A172 (cell line): ENCODE measurements at regions not wholly inside any gene's neighbourhood (a gene's known extent, or its start where the extent isn't known, plus 50 kb on each side); places are given as distances from the start of the nearest gene placed in this dataset.
"Not testable (repeated sequence)": the region's sequence is repeated elsewhere in the genome, so short reads cannot be mapped to it uniquely, and the experiment has no call there.

ENCODE experiments used
- DNase-seq: peaks from one replicate; pipeline ENCODE4 v3.0.0-alpha.2; 2015; ENCODE audit warnings: low spot score

DNA sequence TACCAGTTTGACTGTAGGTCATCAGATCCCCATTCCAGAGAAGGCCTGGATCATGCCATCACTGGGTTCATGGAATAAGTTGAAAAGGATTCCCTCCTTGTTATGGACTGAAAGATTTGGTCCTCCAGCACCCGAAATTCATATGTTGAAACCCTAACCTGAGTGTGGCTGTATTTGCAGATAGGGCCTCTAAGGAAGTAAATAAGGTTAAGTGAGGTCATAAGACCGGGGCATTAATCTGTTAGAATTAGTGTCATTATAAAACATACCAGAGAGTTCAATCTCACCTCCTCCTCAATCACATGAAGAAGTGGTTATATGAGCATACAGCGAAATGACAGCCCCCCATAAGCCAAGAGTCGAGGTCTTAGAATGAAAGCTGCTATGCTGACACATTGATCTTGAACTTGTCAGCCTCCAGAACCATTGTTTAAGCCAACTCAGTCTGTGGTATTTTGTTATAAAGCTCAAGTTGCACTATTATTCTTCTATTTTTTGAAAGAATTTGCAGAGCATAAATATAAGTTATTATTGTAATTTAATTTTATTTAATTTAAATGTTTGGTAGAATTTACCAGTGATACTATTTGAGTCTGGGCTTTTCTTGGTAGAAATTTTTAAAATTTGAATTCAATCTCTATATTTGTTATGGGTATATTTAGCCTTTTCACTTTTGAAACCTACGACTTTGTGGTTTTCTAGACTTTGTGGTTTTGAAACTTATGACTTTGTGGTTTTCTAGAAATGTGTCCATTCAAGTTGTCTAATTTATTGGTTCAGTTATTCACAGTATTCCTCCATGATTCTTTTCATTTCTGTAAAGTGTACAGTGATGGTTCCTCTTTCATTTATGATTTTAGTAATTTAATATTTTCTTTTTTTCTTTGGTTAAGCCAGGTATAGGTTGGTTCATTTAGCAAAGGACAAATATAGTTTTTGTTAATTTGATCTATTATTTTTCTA is 1206.7 kb upstream of the CDH2 start:
- peak; percentile 47 for DNase-seq

DNA sequence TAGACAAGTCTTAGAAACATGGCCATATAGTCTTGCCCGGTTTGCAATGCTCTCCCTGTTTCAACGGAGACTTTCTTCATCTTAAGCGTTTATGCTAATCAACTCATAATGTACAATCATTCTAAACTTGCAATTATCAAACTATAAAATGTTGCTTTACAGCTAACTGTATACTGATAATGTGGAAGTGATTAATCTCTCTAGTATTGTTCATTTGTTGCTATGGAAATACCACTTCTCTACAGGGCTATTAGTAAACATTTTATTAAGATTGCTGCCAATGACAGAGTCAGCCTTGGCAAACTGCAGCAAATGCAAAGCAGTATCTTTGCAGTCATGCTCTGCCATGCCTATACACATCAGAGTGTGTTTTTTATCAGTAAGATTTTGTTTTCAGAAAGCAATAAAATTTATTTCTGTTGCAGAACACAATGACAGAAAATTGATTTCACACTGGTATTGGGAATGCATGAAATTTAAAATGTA is 1201.8 kb upstream of the CDH2 start:
- no peak for DNase-seq

- DNase-seq: no peak
Measured at GRCh38 chr18:29377346-29377745, 1200.4 kb upstream of the CDH2 start.

- no peak for DNase-seq
Measured at GRCh38 chr18:29373000-29373399, 1196.1 kb upstream of the CDH2 start.

DNA sequence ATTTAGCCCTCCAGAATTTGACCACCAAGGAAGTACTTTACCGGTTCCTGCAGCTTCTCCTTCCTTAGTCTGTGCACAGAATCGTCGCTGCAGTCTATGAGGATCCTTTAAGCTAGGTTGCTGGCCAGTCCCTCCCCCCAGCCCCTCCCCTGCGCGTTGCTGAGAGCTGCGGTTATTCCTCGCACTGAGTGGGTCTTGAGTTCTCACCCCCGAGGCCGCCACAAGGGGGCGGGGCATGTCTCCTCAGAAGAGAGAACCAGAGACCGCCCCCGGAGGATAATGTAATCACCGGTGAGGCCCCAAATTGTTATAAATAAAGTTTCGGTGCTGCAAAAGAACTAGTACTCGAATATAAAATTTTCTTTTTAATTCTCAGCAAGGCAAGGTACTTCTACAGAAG is 1184.9 kb upstream of the CDH2 start:
- no peak for DNase-seq

DNA sequence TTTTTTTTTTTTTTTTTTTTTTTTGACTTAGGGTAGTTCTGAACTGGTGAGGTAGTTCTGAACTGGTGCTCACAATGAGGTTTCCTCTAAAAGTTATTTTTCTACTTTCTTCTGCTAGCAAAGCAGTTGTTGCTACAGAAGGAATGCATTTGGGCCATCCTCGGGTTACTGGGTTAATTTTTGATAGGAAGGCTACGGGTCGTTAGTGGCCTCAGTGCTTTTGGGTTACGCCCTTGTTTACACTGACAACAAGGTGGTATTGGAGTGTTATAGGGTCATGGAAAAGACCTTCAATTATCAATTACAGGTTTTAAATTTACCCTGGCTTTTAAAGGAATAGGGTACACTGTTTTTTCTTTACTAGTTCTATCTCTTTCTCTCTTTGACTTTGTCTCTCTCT is 1183.7 kb upstream of the CDH2 start:
- DNase-seq: not testable (repeated sequence)

- not testable (repeated sequence) for DNase-seq
Measured at GRCh38 chr18:29359222-29359621, 1182.3 kb upstream of the CDH2 start.

DNA sequence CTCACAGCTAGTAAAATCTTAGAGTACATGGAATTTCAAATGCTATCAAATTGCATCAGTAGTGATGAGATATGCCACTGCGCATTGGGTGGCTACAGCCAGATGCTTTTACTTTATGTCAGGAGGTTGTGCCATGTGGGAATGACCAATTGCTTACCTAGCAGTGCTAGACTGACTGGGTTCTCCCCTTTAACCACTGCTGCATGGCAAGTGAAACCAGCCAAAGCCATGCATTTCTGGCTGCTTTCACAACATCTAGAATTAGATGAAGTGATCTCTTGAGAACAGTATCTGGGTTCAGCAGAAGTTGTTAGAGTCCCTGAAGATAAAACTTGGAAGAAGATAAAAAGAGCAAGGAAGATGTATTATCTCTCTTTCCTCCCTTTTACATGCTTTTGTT is 1174.2 kb upstream of the CDH2 start:
- no peak for DNase-seq

GRCh38 chr18:29328932-29329331 is 1152.0 kb upstream of the CDH2 start:
- no peak for DNase-seq

GRCh38 chr18:29326214-29326613 is 1149.3 kb upstream of the CDH2 start:
- DNase-seq: no peak

DNA sequence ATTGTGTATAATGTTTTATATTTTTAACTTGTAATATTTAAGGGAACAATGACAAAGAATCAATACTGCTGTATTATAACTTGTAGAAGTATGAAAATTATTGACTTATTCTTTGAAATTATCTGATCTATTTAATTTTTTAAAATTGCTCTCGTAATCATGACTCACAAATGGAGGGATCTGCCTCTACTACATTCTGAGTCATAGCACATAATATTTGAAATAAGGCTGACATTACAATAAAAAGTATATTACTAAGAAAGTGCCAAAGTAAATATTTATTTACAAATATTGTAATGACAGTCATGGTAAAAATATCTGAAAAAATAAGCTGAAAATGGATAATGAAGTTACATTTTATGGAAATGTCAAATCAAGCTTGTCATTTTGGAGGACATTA is 1144.6 kb upstream of the CDH2 start:
- DNase-seq: no peak

DNA sequence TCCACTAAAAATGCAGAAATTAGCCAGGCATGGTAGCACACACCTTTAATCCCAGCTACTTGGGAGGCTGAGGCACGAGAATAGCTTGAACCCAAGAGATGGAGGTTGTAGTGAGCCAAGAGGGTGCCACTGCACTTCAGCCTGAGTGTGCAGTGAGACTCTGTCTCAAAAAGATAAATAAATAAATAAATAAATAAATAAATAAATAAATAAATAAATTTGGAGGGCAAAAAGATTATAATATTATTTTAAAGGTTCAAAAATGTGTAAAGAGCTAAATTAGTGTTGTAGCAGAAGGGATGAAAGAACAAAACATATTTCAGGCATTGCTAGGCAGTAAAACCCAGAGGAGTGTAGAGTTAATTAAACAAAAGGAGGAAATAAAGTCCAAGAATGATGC is 1136.4 kb upstream of the CDH2 start:
- DNase-seq: no peak

- DNase-seq: no peak
Measured at GRCh38 chr18:29311580-29311979, 1134.7 kb upstream of the CDH2 start.

GRCh38 chr18:29309366-29309765 is 1132.4 kb upstream of the CDH2 start:
- no peak for DNase-seq

DNA sequence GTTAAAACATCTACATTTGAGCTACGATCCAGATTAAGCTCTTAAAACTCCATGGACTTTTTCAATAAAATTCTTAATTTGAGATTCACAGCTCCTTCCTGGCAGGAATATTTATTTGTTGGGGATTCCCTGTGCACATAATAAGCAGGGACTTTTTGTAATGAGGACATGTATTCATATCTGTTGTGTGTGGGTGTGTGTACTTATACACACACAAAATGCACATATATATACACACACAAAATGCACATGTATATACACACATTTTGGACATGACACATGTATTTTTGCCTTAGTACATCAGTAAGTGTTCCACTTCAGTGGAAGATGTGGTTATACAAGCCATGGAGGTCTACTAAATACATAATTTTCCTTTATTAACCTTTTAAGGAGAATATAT is 1131.1 kb upstream of the CDH2 start:
- no peak for DNase-seq

GRCh38 chr18:29307231-29307630 is 1130.3 kb upstream of the CDH2 start:
- no peak for DNase-seq

DNA sequence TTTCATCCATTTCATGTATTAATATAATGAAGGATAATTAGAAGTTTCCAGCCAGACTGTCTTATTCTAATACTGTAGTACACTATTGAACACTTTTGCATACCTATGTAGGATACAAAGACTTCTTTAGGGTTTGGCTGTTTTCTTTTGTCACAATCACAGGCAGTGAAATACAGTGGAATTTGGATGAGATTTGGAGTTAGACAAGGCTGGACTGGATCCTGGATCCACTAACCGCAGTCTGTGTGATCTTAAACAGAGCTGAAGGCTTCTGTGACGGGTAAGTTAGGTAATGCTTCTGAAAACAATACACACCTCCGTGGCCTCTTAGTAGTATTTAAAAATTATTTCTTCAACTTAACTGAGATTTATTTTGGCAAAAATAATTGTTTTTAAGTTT is 1128.6 kb upstream of the CDH2 start:
- no peak for DNase-seq

GRCh38 chr18:29301048-29301447 is 1124.1 kb upstream of the CDH2 start:
- DNase-seq: no peak

GRCh38 chr18:29285471-29285870 is 1108.5 kb upstream of the CDH2 start:
- DNase-seq: no peak

DNA sequence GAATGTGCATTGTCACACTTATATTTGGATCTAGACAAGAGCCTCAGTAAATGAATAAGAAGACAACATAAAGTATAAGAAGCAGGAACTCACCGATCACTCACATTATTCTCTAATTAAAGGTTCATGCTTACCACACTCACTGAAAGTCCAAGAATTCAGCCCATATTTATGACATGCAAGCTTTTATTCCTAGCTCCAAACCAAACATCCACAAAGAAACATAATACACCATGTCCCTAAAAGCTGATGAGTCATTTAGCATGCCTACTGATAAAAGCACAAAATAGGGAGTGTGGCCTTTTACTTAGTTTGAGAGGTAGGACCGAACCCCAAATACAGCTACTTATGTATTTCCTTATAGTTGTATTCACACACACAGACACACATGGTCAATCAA is 1094.6 kb upstream of the CDH2 start:
- DNase-seq: no peak

DNA sequence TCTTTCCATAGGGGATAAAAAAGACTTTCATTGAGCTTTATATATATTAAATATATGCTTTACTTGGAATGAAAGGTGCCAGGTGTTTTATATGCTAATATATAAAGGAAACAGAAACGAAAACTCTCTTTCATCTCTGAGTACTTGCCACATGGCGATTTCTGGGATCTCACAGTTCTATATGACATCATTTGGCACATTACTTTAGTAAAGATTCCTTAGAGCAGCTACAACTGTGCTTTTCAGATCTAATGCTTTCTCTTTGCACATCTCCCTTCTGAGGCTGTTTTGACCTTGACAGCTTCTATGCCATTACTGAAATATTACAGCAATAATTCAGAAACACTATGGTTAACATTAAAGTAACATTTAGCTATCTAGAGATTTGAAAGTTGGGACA is 1082.9 kb upstream of the CDH2 start:
- no peak for DNase-seq

DNA sequence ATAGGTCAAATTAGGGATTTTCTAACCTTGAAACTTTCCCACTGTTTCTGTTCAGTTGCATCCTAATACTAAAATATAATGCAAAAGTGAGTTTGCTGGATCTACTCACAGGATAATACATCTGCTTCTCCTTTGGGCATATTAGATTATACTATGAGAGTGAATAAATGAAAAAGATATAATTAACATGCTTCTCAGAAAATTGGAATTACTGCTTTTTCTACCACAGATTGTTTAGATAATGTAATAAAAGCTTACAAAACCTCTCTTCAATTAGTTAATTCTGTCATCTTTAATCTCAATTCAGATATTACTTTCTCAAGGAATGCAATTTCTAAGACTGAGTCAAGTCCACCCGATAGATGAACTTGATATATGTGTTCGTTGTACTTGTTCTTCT is 1077.2 kb upstream of the CDH2 start:
- DNase-seq: no peak

DNA sequence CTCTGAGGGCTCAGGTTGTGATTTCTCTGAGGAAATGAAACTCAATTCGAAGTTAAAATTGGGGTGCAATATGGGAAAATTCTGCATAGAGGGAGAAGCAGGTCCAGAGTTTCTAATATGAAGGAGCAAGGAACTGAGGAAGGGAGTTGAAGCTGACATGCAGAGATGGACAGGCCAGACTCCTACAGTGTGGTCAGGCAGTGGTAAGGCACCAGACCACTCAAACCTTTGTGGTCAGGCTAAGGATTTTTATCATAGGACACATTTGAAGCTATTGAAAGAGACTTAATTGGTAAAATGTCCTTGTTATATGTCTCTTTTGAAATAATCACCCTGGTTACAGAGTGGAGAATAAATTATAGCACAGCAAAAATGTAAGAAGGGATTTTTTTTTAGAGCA is 1074.8 kb upstream of the CDH2 start:
- no peak for DNase-seq

DNA sequence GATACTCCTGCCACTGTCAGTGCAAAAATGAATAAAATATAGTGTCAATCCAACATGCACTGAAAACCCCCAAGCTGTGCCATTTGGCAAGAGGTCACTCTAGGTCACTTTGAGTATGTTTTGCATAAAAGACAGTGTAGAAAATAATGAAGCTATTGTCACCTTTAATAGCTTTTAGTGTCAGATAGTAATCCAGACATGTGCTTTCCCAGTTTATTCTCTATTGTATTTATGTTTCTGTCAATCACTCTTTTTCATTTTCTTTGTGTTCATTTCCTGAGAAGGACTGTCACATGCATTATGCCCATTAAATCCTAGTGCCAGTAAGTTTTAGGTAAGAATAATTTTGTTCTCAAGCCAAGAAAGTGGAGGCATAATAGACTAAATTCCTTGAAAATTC is 1073.9 kb upstream of the CDH2 start:
- DNase-seq: no peak
